ENCODE measurements at regions not wholly inside any gene's neighbourhood (a gene's known extent, or its start where the extent isn't known, plus 50 kb on each side); places are given as distances from the start of the nearest gene placed in this dataset.

DNA sequence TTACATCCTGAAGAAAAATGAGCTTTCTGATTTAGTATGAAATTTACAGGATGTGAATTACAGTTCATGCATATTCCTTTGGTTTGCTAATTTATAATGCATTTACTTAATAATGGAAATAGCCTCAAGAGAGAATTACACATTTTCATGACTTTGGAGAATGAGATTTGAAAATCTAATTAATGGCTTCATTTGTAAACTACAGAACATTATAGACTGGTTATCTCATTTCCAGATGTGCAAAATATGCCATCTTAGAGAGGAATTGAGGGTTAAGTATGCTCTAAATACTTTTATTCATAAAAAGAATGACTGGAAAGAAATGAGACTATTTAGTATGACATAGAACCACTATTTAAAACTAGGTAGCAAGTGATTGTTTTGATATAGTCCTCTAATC, 94.2 kb upstream of the DNAJC10 start:
- TF ChIP-seq, protein P1, sequence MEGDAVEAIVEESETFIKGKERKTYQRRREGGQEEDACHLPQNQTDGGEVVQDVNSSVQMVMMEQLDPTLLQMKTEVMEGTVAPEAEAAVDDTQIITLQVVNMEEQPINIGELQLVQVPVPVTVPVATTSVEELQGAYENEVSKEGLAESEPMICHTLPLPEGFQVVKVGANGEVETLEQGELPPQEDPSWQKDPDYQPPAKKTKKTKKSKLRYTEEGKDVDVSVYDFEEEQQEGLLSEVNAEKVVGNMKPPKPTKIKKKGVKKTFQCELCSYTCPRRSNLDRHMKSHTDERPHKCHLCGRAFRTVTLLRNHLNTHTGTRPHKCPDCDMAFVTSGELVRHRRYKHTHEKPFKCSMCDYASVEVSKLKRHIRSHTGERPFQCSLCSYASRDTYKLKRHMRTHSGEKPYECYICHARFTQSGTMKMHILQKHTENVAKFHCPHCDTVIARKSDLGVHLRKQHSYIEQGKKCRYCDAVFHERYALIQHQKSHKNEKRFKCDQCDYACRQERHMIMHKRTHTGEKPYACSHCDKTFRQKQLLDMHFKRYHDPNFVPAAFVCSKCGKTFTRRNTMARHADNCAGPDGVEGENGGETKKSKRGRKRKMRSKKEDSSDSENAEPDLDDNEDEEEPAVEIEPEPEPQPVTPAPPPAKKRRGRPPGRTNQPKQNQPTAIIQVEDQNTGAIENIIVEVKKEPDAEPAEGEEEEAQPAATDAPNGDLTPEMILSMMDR (IDR thresholded peaks at IDR 0.05): no peak
- TF ChIP-seq POLR2AphosphoS5 (IDR thresholded peaks at IDR 0.05; ENCODE audit: low read depth, low read length): no peak
- no peak for TF ChIP-seq SIN3A (IDR thresholded peaks at IDR 0.05; ENCODE audit: borderline replicate concordance, insufficient read depth, low read depth, low read length)
- TF ChIP-seq, protein P2, sequence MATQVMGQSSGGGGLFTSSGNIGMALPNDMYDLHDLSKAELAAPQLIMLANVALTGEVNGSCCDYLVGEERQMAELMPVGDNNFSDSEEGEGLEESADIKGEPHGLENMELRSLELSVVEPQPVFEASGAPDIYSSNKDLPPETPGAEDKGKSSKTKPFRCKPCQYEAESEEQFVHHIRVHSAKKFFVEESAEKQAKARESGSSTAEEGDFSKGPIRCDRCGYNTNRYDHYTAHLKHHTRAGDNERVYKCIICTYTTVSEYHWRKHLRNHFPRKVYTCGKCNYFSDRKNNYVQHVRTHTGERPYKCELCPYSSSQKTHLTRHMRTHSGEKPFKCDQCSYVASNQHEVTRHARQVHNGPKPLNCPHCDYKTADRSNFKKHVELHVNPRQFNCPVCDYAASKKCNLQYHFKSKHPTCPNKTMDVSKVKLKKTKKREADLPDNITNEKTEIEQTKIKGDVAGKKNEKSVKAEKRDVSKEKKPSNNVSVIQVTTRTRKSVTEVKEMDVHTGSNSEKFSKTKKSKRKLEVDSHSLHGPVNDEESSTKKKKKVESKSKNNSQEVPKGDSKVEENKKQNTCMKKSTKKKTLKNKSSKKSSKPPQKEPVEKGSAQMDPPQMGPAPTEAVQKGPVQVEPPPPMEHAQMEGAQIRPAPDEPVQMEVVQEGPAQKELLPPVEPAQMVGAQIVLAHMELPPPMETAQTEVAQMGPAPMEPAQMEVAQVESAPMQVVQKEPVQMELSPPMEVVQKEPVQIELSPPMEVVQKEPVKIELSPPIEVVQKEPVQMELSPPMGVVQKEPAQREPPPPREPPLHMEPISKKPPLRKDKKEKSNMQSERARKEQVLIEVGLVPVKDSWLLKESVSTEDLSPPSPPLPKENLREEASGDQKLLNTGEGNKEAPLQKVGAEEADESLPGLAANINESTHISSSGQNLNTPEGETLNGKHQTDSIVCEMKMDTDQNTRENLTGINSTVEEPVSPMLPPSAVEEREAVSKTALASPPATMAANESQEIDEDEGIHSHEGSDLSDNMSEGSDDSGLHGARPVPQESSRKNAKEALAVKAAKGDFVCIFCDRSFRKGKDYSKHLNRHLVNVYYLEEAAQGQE (IDR thresholded peaks at IDR 0.05; ENCODE audit: insufficient read depth in 1 of 2, low read depth in 2 of 2, low read length in 1 of 2): no peak
- TF ChIP-seq TCF7L2 (IDR thresholded peaks at IDR 0.05; ENCODE audit: low read depth, low read length): no peak

All from Panc1 (cell line).